H9 (cell line): ENCODE measurements at regions not wholly inside any gene's neighbourhood (a gene's known extent, or its start where the extent isn't known, plus 50 kb on each side); places are given as distances from the start of the nearest gene placed in this dataset.

ENCODE experiments used
- DNase-seq: peaks from one replicate; pipeline ENCODE4 v3.0.0-alpha.2; 2017
- H2AFZ ChIP-seq: one replicate; pipeline ENCODE4 v1.6.1; 2013; ENCODE audit warnings: mild to moderate bottlenecking, low read length, control low read depth, moderate library complexity
- H2AK5ac ChIP-seq: 2 replicates; pipeline ENCODE4 v1.6.1; 2013; ENCODE audit warnings: low read length, control low read depth, mixed read lengths; ENCODE audit not compliant: insufficient read length
- H2BK120ac ChIP-seq: one replicate; pipeline ENCODE4 v1.6.1; 2013; ENCODE audit warnings: low read depth, mild to moderate bottlenecking, low read length, control low read depth, inconsistent platforms; ENCODE audit not compliant: poor library complexity, severe bottlenecking
- H2BK12ac ChIP-seq: 2 replicates; pipeline ENCODE4 v1.6.1; 2013; ENCODE audit warnings: low read length, control low read depth, mixed read lengths, low read depth; ENCODE audit not compliant: insufficient read length
- H2BK15ac ChIP-seq: 2 replicates; pipeline ENCODE4 v1.6.1; 2013; ENCODE audit warnings: low read depth, low read length, control low read depth
- H2BK20ac ChIP-seq: one replicate; pipeline ENCODE4 v1.6.1; 2013; ENCODE audit warnings: low read depth, mild to moderate bottlenecking, low read length, control low read depth, inconsistent platforms; ENCODE audit not compliant: poor library complexity, severe bottlenecking
- H2BK5ac ChIP-seq: 2 replicates; pipeline ENCODE4 v1.6.1; 2013; ENCODE audit warnings: low read length, control low read depth, mixed read lengths; ENCODE audit not compliant: insufficient read length
- H3K14ac ChIP-seq: 2 replicates; pipeline ENCODE4 v1.6.1; 2013; ENCODE audit warnings: low read length, control low read depth; ENCODE audit not compliant: insufficient read depth
- H3K18ac ChIP-seq: 2 replicates; pipeline ENCODE4 v1.6.1; 2013; ENCODE audit warnings: low read depth, mild to moderate bottlenecking, mixed read lengths, low read length, control low read depth; ENCODE audit not compliant: insufficient read length
- H3K23ac ChIP-seq: 2 replicates; pipeline ENCODE4 v1.6.1; 2013; ENCODE audit warnings: low read length, control low read depth, mixed read lengths, low read depth; ENCODE audit not compliant: insufficient read length
- H3K23me2 ChIP-seq: 2 replicates; pipeline ENCODE4 v1.6.1; 2013; ENCODE audit warnings: low read depth, mild to moderate bottlenecking, mixed read lengths, low read length, control low read depth; ENCODE audit not compliant: insufficient read length, poor library complexity, severe bottlenecking
- H3K27ac ChIP-seq: 2 replicates; pipeline ENCODE4 v1.5.1; 2013; ENCODE audit warnings: low read length, control low read depth, mixed read lengths, low read depth; ENCODE audit not compliant: insufficient read length
- H3K27me3 ChIP-seq: 2 replicates; pipeline ENCODE4 v1.6.1; 2013; ENCODE audit warnings: low read length, control low read depth, inconsistent platforms; ENCODE audit not compliant: insufficient read depth
- H3K4ac ChIP-seq: 2 replicates; pipeline ENCODE4 v1.6.1; 2013; ENCODE audit warnings: low read depth, mild to moderate bottlenecking, control low read depth, inconsistent platforms, low read length, moderate library complexity
- H3K4me1 ChIP-seq: 2 replicates; pipeline ENCODE4 v1.6.1; 2013; ENCODE audit warnings: low read length, control low read depth, inconsistent platforms; ENCODE audit not compliant: insufficient read depth
- H3K4me2 ChIP-seq: 2 replicates; pipeline ENCODE4 v1.6.1; 2013; ENCODE audit warnings: low read length, control low read depth, mixed read lengths; ENCODE audit not compliant: insufficient read length, insufficient read depth
- H3K56ac ChIP-seq: 2 replicates; pipeline ENCODE4 v1.6.1; 2013; ENCODE audit warnings: low read depth, mild to moderate bottlenecking, mixed read lengths, low read length, control low read depth; ENCODE audit not compliant: insufficient read length
- H3K79me1 ChIP-seq: 2 replicates; pipeline ENCODE4 v1.6.1; 2013; ENCODE audit warnings: low read depth, mild to moderate bottlenecking, moderate library complexity, low read length, control low read depth, inconsistent platforms; ENCODE audit not compliant: insufficient read depth, poor library complexity, severe bottlenecking
- H3K79me2 ChIP-seq: 2 replicates; pipeline ENCODE4 v1.6.1; 2013; ENCODE audit warnings: low read length, control low read depth, inconsistent platforms; ENCODE audit not compliant: insufficient read depth
- H3K9ac ChIP-seq: 2 replicates; pipeline ENCODE4 v1.6.1; 2013; ENCODE audit warnings: low read length, control low read depth, mixed read lengths; ENCODE audit not compliant: insufficient read length; ENCODE audit errors: extremely low read depth
- H3K9me3 ChIP-seq: one replicate; pipeline ENCODE4 v1.6.1; 2013; ENCODE audit warnings: low read depth, low read length, inconsistent platforms; ENCODE audit not compliant: control insufficient read depth
- H3T11ph ChIP-seq: one replicate; pipeline ENCODE4 v1.6.1; 2013; ENCODE audit warnings: mild to moderate bottlenecking, low read length, control low read depth, inconsistent platforms
- H4K20me1 ChIP-seq: one replicate; pipeline ENCODE4 v1.6.1; 2013; ENCODE audit not compliant: control insufficient read depth, insufficient read length, insufficient read depth
- H4K5ac ChIP-seq: 2 replicates; pipeline ENCODE4 v1.6.1; 2013; ENCODE audit warnings: low read depth, mild to moderate bottlenecking, mixed read lengths, low read length, control low read depth; ENCODE audit not compliant: insufficient read length
- H4K8ac ChIP-seq: replicated peaks from 2 replicates; pipeline ENCODE4 v1.6.1; 2013; ENCODE audit warnings: low read length, control low read depth, mixed read lengths, low read depth; ENCODE audit not compliant: insufficient read length
- H4K91ac ChIP-seq: 2 replicates; pipeline ENCODE4 v1.6.1; 2013; ENCODE audit warnings: low read depth, mild to moderate bottlenecking, moderate library complexity, mixed read lengths, low read length, control low read depth; ENCODE audit not compliant: insufficient read length
- H3K27ac Mint-ChIP-seq, 3 experiments: 2 replicates in 2 of 3; 3 replicates in 1 of 3; pipeline ENCODE4 v1.8.0; 2020 to 2021; ENCODE audit warnings: mixed read lengths in 3 of 3, mild to moderate bottlenecking in 1 of 3, moderate library complexity in 1 of 3
- H3K27me3 Mint-ChIP-seq: 2 replicates; pipeline ENCODE4 v1.8.0; 2021; ENCODE audit warnings: low read depth, mild to moderate bottlenecking, moderate library complexity, mixed read lengths
- H3K36me3 Mint-ChIP-seq, 3 experiments: 2 replicates in 2 of 3; 3 replicates in 1 of 3; pipeline ENCODE4 v1.8.0; 2020 to 2021; ENCODE audit warnings: low read depth in 3 of 3, mixed read lengths in 3 of 3; ENCODE audit not compliant: insufficient read depth in 1 of 3
- H3K4me1 Mint-ChIP-seq, 2 experiments: 2 replicates each; pipeline ENCODE4 v1.8.0; 2020; ENCODE audit warnings: mixed read lengths in 2 of 2
- H3K4me3 Mint-ChIP-seq, 2 experiments: 2 replicates in 1 of 2; 3 replicates in 1 of 2; pipeline ENCODE4 v1.8.0; 2020 to 2021; ENCODE audit warnings: mild to moderate bottlenecking in 2 of 2, mixed read lengths in 2 of 2, moderate library complexity in 1 of 2
- H3K9me3 Mint-ChIP-seq, 2 experiments: 2 replicates in 1 of 2; 3 replicates in 1 of 2; pipeline ENCODE4 v1.8.0; 2020; ENCODE audit warnings: mild to moderate bottlenecking in 2 of 2, mixed read lengths in 2 of 2, moderate library complexity in 1 of 2
- WGBS: extraction: QIAGEN DNeasy Blood & Tissue Kit; methylation state at CpG from one replicate; pipeline ENCODE4 v1.1.7; 2013; ENCODE audit warnings: missing lambda C conversion rate, low lambda C conversion rate, mixed read lengths; ENCODE audit not compliant: insufficient read length; ENCODE audit errors: extremely low coverage; 5-methylcytosine and 5-hydroxymethylcytosine counted together
- TF ChIP-seq, protein P1 (sequence below): fragments of 200-600 bp; sonication (generic); conservative IDR thresholded peaks from 3 replicates; pipeline ENCODE4 v1.8.0; 2021; ENCODE audit warnings: antibody characterized with exemption, mild to moderate bottlenecking

DNA sequence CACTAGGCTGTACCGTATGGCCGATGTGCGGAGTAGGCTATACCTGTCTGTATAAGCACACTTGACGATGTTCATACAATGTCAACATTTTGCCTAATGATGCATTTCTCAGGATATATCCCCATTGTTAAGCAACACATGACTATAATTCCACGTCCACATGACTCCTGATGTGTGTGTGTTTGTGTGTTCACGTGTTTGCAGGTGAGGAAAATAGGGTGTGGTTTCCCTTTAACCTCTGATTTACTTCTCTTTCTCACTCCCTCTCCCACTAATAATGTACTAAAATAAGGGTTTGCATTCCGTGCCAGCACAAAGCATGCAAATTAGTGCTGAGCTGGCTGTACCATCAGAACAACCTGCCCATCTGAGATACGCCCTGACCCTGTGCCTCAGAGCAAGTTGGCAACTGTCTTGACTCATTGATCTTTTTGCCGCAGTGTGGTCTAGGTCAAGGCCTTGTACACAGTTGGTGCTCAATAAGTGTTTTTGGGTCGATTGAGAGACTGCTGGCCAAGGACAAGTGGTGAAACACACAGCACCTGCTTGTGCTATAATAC, 64.6 kb upstream of the DOCK1 start:
- no peak overlapping the region for H3K23ac ChIP-seq
- H2BK5ac ChIP-seq, result no peak overlapping the region
- H3K79me2 ChIP-seq, result no peaks in the 10 kb centered on the region
- no peak overlapping the region for H3K56ac ChIP-seq
- no peak overlapping the region for H3K4ac ChIP-seq
- no peak overlapping the region for H3K4me2 ChIP-seq
- no peaks in the 10 kb centered on the region for H3K9me3 ChIP-seq
- no peaks in the 10 kb centered on the region for H3K79me1 ChIP-seq
- H3T11ph ChIP-seq, result no peak overlapping the region
- Mint-ChIP-seq H3K27me3 (peaks cover 4% of the 10 kb centered on the region), H3K27ac (no peak overlapping the region), H3K4me3 (no peak overlapping the region), H3K4me1 (peaks cover 26 to 27% of the 10 kb centered on the region in 2 experiments), H3K36me3 (no peaks in the 10 kb centered on the region), H3K9me3 (no peaks in the 10 kb centered on the region; a peak in 1 of 5 replicates)
- no peak overlapping the region for H3K14ac ChIP-seq
- no CpG with 5 or more reads among the region's 10 CpGs for WGBS
- TF ChIP-seq, protein P1, sequence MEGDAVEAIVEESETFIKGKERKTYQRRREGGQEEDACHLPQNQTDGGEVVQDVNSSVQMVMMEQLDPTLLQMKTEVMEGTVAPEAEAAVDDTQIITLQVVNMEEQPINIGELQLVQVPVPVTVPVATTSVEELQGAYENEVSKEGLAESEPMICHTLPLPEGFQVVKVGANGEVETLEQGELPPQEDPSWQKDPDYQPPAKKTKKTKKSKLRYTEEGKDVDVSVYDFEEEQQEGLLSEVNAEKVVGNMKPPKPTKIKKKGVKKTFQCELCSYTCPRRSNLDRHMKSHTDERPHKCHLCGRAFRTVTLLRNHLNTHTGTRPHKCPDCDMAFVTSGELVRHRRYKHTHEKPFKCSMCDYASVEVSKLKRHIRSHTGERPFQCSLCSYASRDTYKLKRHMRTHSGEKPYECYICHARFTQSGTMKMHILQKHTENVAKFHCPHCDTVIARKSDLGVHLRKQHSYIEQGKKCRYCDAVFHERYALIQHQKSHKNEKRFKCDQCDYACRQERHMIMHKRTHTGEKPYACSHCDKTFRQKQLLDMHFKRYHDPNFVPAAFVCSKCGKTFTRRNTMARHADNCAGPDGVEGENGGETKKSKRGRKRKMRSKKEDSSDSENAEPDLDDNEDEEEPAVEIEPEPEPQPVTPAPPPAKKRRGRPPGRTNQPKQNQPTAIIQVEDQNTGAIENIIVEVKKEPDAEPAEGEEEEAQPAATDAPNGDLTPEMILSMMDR, result no peak
- H2BK12ac ChIP-seq, result no peak overlapping the region
- H4K91ac ChIP-seq, result no peak overlapping the region
- H4K5ac ChIP-seq, result no peak overlapping the region
- H3K9ac ChIP-seq, result no peak overlapping the region
- H3K27ac ChIP-seq, result no peak overlapping the region
- no peaks in the 10 kb centered on the region for H4K20me1 ChIP-seq
- no peak overlapping the region for H4K8ac ChIP-seq
- no peak overlapping the region for H3K18ac ChIP-seq
- H3K4me1 ChIP-seq, result peaks cover 5% of the 10 kb centered on the region; the same call in 1 of the 2 replicates
- H2BK120ac ChIP-seq, result no peak overlapping the region
- no peaks in the 10 kb centered on the region for H3K27me3 ChIP-seq
- no peaks in the 10 kb centered on the region for H3K23me2 ChIP-seq
- no peak for DNase-seq
- H2AK5ac ChIP-seq, result no peak overlapping the region
- no peak overlapping the region for H2BK15ac ChIP-seq
- H2AFZ ChIP-seq, result no peak overlapping the region
- H2BK20ac ChIP-seq, result no peak overlapping the region
